IgD-negative memory B cell (primary cell): ENCODE measurements at regions not wholly inside any gene's neighbourhood (a gene's known extent, or its start where the extent isn't known, plus 50 kb on each side); places are given as distances from the start of the nearest gene placed in this dataset.
"Not testable (repeated sequence)": the region's sequence is repeated elsewhere in the genome, so short reads cannot be mapped to it uniquely, and the experiment has no call there.

Experiments used
- H3K27ac Mint-ChIP-seq, 3 donors: one replicate each; pipeline ENCODE4 v1.8.0; 2020 to 2022; ENCODE audit warnings: mild to moderate bottlenecking in 3 of 3, mixed read lengths in 3 of 3, moderate library complexity in 1 of 3
- H3K27me3 Mint-ChIP-seq: one replicate; pipeline ENCODE4 v1.8.0; 2021; ENCODE audit warnings: mixed read lengths
- H3K36me3 Mint-ChIP-seq: one replicate; pipeline ENCODE4 v1.8.0; 2020; ENCODE audit warnings: mild to moderate bottlenecking, mixed read lengths
- H3K4me1 Mint-ChIP-seq, 3 donors: one replicate each; pipeline ENCODE4 v1.8.0; 2020 to 2022; ENCODE audit warnings: mixed read lengths in 3 of 3, mild to moderate bottlenecking in 1 of 3
- H3K4me3 Mint-ChIP-seq, 4 donors: one replicate each; pipeline ENCODE4 v1.8.0; 2020 to 2022; ENCODE audit warnings: mild to moderate bottlenecking in 4 of 4, mixed read lengths in 4 of 4, moderate library complexity in 3 of 4
- H3K9me3 Mint-ChIP-seq, 3 donors: one replicate each; pipeline ENCODE4 v1.8.0; 2020 to 2021; ENCODE audit warnings: mixed read lengths in 3 of 3, mild to moderate bottlenecking in 1 of 3

- not testable (repeated sequence) for H3K4me1 Mint-ChIP-seq, H3K36me3 Mint-ChIP-seq, H3K27ac Mint-ChIP-seq, H3K27me3 Mint-ChIP-seq, H3K4me3 Mint-ChIP-seq, H3K9me3 Mint-ChIP-seq
Measured at GRCh38 chr14:19160379-19160778, 193.1 kb downstream of the POTEM start.

GRCh38 chr14:19161251-19162033 is 194.2 kb downstream of the POTEM start:
- H3K27me3 Mint-ChIP-seq, H3K4me3 Mint-ChIP-seq, H3K9me3 Mint-ChIP-seq, H3K36me3 Mint-ChIP-seq, H3K27ac Mint-ChIP-seq, H3K4me1 Mint-ChIP-seq: not testable (repeated sequence)

GRCh38 chr14:19162034-19162706 is 194.9 kb downstream of the POTEM start:
- not testable (repeated sequence) for H3K4me1 Mint-ChIP-seq, H3K27me3 Mint-ChIP-seq, H3K36me3 Mint-ChIP-seq, H3K27ac Mint-ChIP-seq, H3K9me3 Mint-ChIP-seq, H3K4me3 Mint-ChIP-seq

GRCh38 chr14:19162920-19163319 is 195.7 kb downstream of the POTEM start:
- not testable (repeated sequence) for H3K27me3 Mint-ChIP-seq, H3K27ac Mint-ChIP-seq, H3K4me3 Mint-ChIP-seq, H3K36me3 Mint-ChIP-seq, H3K9me3 Mint-ChIP-seq, H3K4me1 Mint-ChIP-seq

- H3K4me1 Mint-ChIP-seq, H3K27ac Mint-ChIP-seq, H3K27me3 Mint-ChIP-seq, H3K36me3 Mint-ChIP-seq, H3K4me3 Mint-ChIP-seq, H3K9me3 Mint-ChIP-seq: not testable (repeated sequence)
Measured at GRCh38 chr14:19163891-19164290, 196.7 kb downstream of the POTEM start.

GRCh38 chr14:19164426-19164825 is 197.2 kb downstream of the POTEM start:
- not testable (repeated sequence) for H3K9me3 Mint-ChIP-seq, H3K27ac Mint-ChIP-seq, H3K36me3 Mint-ChIP-seq, H3K4me3 Mint-ChIP-seq, H3K4me1 Mint-ChIP-seq, H3K27me3 Mint-ChIP-seq

- not testable (repeated sequence) for H3K4me1 Mint-ChIP-seq, H3K36me3 Mint-ChIP-seq, H3K27me3 Mint-ChIP-seq, H3K9me3 Mint-ChIP-seq, H3K4me3 Mint-ChIP-seq, H3K27ac Mint-ChIP-seq
Measured at GRCh38 chr14:19166056-19166455, 198.8 kb downstream of the POTEM start.

- H3K27ac Mint-ChIP-seq, H3K36me3 Mint-ChIP-seq, H3K9me3 Mint-ChIP-seq, H3K4me1 Mint-ChIP-seq, H3K4me3 Mint-ChIP-seq, H3K27me3 Mint-ChIP-seq: not testable (repeated sequence)
Measured at GRCh38 chr14:19167454-19168190, 200.4 kb downstream of the POTEM start.

- H3K27ac Mint-ChIP-seq, H3K27me3 Mint-ChIP-seq, H3K36me3 Mint-ChIP-seq, H3K9me3 Mint-ChIP-seq, H3K4me1 Mint-ChIP-seq, H3K4me3 Mint-ChIP-seq: not testable (repeated sequence)
Measured at GRCh38 chr14:19168261-19168660, 201.0 kb downstream of the POTEM start.

GRCh38 chr14:19169561-19170362 is 202.5 kb downstream of the POTEM start:
- not testable (repeated sequence) for H3K27me3 Mint-ChIP-seq, H3K4me3 Mint-ChIP-seq, H3K9me3 Mint-ChIP-seq, H3K36me3 Mint-ChIP-seq, H3K27ac Mint-ChIP-seq, H3K4me1 Mint-ChIP-seq

GRCh38 chr14:19172745-19173144 is 205.5 kb downstream of the POTEM start:
- not testable (repeated sequence) for H3K36me3 Mint-ChIP-seq, H3K4me3 Mint-ChIP-seq, H3K27ac Mint-ChIP-seq, H3K4me1 Mint-ChIP-seq, H3K27me3 Mint-ChIP-seq, H3K9me3 Mint-ChIP-seq

- not testable (repeated sequence) for H3K36me3 Mint-ChIP-seq, H3K27me3 Mint-ChIP-seq, H3K4me1 Mint-ChIP-seq, H3K27ac Mint-ChIP-seq, H3K9me3 Mint-ChIP-seq, H3K4me3 Mint-ChIP-seq
Measured at GRCh38 chr14:19173188-19173587, 206.0 kb downstream of the POTEM start.

- not testable (repeated sequence) for H3K9me3 Mint-ChIP-seq, H3K4me1 Mint-ChIP-seq, H3K27ac Mint-ChIP-seq, H3K27me3 Mint-ChIP-seq, H3K36me3 Mint-ChIP-seq, H3K4me3 Mint-ChIP-seq
Measured at GRCh38 chr14:19177435-19177834, 210.2 kb downstream of the POTEM start.

- H3K4me3 Mint-ChIP-seq, H3K27ac Mint-ChIP-seq, H3K9me3 Mint-ChIP-seq, H3K4me1 Mint-ChIP-seq, H3K27me3 Mint-ChIP-seq, H3K36me3 Mint-ChIP-seq: not testable (repeated sequence)
Measured at GRCh38 chr14:19180297-19180696, 213.1 kb downstream of the POTEM start.

- H3K27me3 Mint-ChIP-seq = not testable (repeated sequence)
Measured at GRCh38 chr14:19180881-19181280, 213.6 kb downstream of the POTEM start.

More at GRCh38 chr14:19180881-19181280, 213.6 kb downstream of the POTEM start:
- not testable (repeated sequence) for H3K27ac Mint-ChIP-seq, H3K4me3 Mint-ChIP-seq, H3K9me3 Mint-ChIP-seq, H3K36me3 Mint-ChIP-seq, H3K4me1 Mint-ChIP-seq
